Suppressor macrophage treated with lipopolysaccharide for 1 hour (primary cell): ENCODE measurements at regions not wholly inside any gene's neighbourhood (a gene's known extent, or its start where the extent isn't known, plus 50 kb on each side); places are given as distances from the start of the nearest gene placed in this dataset.

Experiments
- DNase-seq, 3 donors: peaks; one replicate each; pipeline ENCODE4 v3.0.0-alpha.2; 2020 to 2022

GRCh38 chrX:64097891-64098290 is 107.6 kb downstream of the AMER1 start:
- DNase-seq: no peak

GRCh38 chrX:64093761-64094160 is 111.7 kb downstream of the AMER1 start:
- DNase-seq: peak in 1 of 3 donors; percentile 0
